Globus pallidus (tissue), 1 donor: ENCODE measurements at regions not wholly inside any gene's neighbourhood (a gene's known extent, or its start where the extent isn't known, plus 50 kb on each side); places are given as distances from the start of the nearest gene placed in this dataset.

ENCODE experiments used
- DNase-seq: peaks from one replicate; pipeline ENCODE4 v3.0.0-alpha.2; 2015; ENCODE audit warnings: low spot score

- DNase-seq: no peak
Observed at GRCh38 chr4:122034619-122035018, 82.8 kb upstream of the TRPC3 start.

GRCh38 chr4:122027203-122027602 is 75.3 kb upstream of the TRPC3 start:
- DNase-seq: no peak

GRCh38 chr4:122017296-122017695 is 65.4 kb upstream of the TRPC3 start:
- no peak for DNase-seq

GRCh38 chr4:122015203-122015602 is 63.3 kb upstream of the TRPC3 start:
- DNase-seq: no peak

GRCh38 chr4:122012735-122013134 is 60.9 kb upstream of the TRPC3 start:
- no peak for DNase-seq

GRCh38 chr4:122010610-122011009 is 58.8 kb upstream of the TRPC3 start:
- DNase-seq: no peak

GRCh38 chr4:122009524-122009923 is 57.7 kb upstream of the TRPC3 start:
- DNase-seq: no peak

DNA sequence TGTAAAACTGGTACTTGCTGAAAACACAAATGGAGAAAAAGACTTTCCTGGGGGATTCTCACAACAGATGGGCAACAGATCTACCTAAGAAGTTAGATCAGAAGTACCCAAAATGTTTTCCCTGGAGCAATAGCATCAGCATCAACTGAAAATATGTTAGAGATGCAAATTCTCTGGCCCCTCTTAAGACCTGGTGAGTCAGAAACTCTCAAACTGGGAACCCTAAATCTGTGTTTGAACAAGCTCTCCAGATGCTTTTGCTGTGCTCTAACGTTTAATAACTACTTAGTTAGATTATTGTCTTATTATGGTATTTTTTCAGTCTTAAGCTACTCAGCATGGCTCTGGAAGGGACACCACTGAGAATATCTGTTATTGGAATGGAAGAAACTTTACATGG is 55.2 kb upstream of the TRPC3 start:
- DNase-seq: no peak

DNA sequence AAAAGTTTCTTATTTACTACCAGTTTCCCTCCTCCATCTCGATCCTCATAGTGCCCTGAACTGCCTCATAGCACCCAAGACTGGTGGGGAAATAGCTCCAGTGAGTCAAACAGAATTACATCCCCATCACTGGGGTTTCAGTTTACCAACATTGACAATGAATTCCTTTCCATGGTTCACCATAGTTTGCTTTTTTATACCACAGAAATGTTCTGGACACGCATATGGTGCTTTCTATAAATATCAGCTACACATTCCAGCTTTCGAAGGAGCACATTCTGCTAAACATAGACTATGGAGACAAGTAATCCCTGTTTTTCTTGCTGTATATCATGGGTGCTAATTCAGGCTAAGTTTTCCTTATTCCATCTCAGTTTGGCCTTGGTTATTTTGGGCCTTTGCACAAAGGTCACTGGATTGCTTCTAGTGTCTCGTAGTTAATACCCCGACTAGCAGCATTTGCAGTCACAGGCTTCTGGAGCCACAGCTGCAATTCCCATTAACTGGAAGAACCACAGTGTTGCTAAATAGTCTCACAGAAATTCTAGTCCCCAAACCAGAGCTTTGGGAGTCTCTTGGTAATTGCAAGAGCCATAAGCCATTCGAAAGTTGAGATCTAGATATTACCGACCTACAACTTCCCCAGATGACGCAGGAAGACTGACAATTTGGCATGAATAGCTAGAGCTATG is 53.4 kb upstream of the TRPC3 start:
- DNase-seq: no peak

GRCh38 chr4:122003335-122003734 is 51.5 kb upstream of the TRPC3 start:
- DNase-seq: peak; percentile 9
